ENCODE measurements at regions not wholly inside any gene's neighbourhood (a gene's known extent, or its start where the extent isn't known, plus 50 kb on each side); places are given as distances from the start of the nearest gene placed in this dataset.

GRCh38 chr7:98556288-98556687 lies 60.8 kb upstream of the NPTX2 start:
- Histone ChIP-seq H3K27ac (ENCODE audit: low read depth in 1 of 2, low read length in 2 of 2) (no peak overlapping the region), H2AFZ (ENCODE audit: insufficient read depth, low read depth, low read length, poor library complexity, severe bottlenecking) (no peak overlapping the region), H3K9me3 (replicated peaks in 1 of 2; ENCODE audit: control insufficient read depth in 1 of 2, insufficient read depth in 1 of 2, low read length in 2 of 2) (peaks cover 10 to 34% of the 10 kb centered on the region in 2 donors), H3K9ac (ENCODE audit: insufficient read depth, low read length, poor library complexity, severe bottlenecking) (no peak overlapping the region), H3K27me3 (ENCODE audit: control insufficient read depth in 2 of 2, insufficient read depth in 2 of 2, low read length in 2 of 2) (no peaks in the 10 kb centered on the region), H3K4me2 (replicated peaks; ENCODE audit: extremely low read depth, low read length, poor library complexity, severe bottlenecking) (no peak overlapping the region), H3K4me3 (replicated peaks in 1 of 3; ENCODE audit: low read depth in 2 of 3, low read length in 3 of 3) (no peak overlapping the region), H3K79me2 (ENCODE audit: insufficient read depth, low read length) (no peaks in the 10 kb centered on the region), H3K4me1 (ENCODE audit: control insufficient read depth in 1 of 2, insufficient read depth in 2 of 2, low read length in 2 of 2) (no peaks in the 10 kb centered on the region), H3K36me3 (replicated peaks in 1 of 2; ENCODE audit: control insufficient read depth in 1 of 2, insufficient read depth in 2 of 2, low read length in 2 of 2) (no peaks in the 10 kb centered on the region), H4K20me1 (ENCODE audit: insufficient read depth, low read length) (no peaks in the 10 kb centered on the region)
- Mint-ChIP-seq H3K27ac (no peak overlapping the region), H3K9me3 (peaks cover 19 to 33% (median 23%) of the 10 kb centered on the region in 7 donors), H3K27me3 (ENCODE audit: low read depth in 3 of 3) (peaks cover 4 to 9% (median 8%) of the 10 kb centered on the region in 3 donors), H3K36me3 (no peaks in the 10 kb centered on the region), H3K4me3 (no peak overlapping the region), H3K4me1 (no peaks in the 10 kb centered on the region)
- no peak for TF ChIP-seq CTCF (IDR thresholded peaks at IDR 0.05)
- 88% methylated on average over 12 of the region's 12 CpGs for WGBS (ENCODE audit: insufficient coverage)
- DNase-seq: no peak
- intact Hi-C loops (cut with micrococcal nuclease): no loop called here

GRCh38 chr7:98555403-98555802 lies 61.7 kb upstream of the NPTX2 start:
- Histone ChIP-seq H3K9me3 (replicated peaks in 1 of 2; ENCODE audit: control insufficient read depth in 1 of 2, insufficient read depth in 1 of 2, low read length in 2 of 2) (peaks cover 10 to 35% of the 10 kb centered on the region in 2 donors), H3K27me3 (ENCODE audit: control insufficient read depth in 2 of 2, insufficient read depth in 2 of 2, low read length in 2 of 2) (no peaks in the 10 kb centered on the region), H2AFZ (ENCODE audit: insufficient read depth, low read depth, low read length, poor library complexity, severe bottlenecking) (no peak overlapping the region), H3K79me2 (ENCODE audit: insufficient read depth, low read length) (no peaks in the 10 kb centered on the region), H3K36me3 (replicated peaks in 1 of 2; ENCODE audit: control insufficient read depth in 1 of 2, insufficient read depth in 2 of 2, low read length in 2 of 2) (no peaks in the 10 kb centered on the region), H3K4me1 (ENCODE audit: control insufficient read depth in 1 of 2, insufficient read depth in 2 of 2, low read length in 2 of 2) (no peaks in the 10 kb centered on the region), H3K27ac (ENCODE audit: low read depth in 1 of 2, low read length in 2 of 2) (no peak overlapping the region), H3K4me2 (replicated peaks; ENCODE audit: extremely low read depth, low read length, poor library complexity, severe bottlenecking) (no peak overlapping the region), H3K9ac (ENCODE audit: insufficient read depth, low read length, poor library complexity, severe bottlenecking) (no peak overlapping the region), H4K20me1 (ENCODE audit: insufficient read depth, low read length) (no peaks in the 10 kb centered on the region), H3K4me3 (replicated peaks in 1 of 3; ENCODE audit: low read depth in 2 of 3, low read length in 3 of 3) (no peak overlapping the region)
- TF ChIP-seq CTCF (IDR thresholded peaks at IDR 0.05): no peak
- Mint-ChIP-seq H3K4me1 (no peaks in the 10 kb centered on the region), H3K36me3 (no peaks in the 10 kb centered on the region), H3K27ac (no peak overlapping the region), H3K4me3 (no peak overlapping the region), H3K9me3 (peaks cover 19 to 34% (median 22%) of the 10 kb centered on the region in 7 donors), H3K27me3 (ENCODE audit: low read depth in 3 of 3) (peaks cover 2 to 12% (median 9%) of the 10 kb centered on the region in 3 donors)
- DNase-seq: no peak
- intact Hi-C loops (cut with micrococcal nuclease): no loop called here
- WGBS (ENCODE audit: insufficient coverage): no CpG with 5 or more reads among the region's 3 CpGs
